DND-41 (cell line): ENCODE measurements at regions not wholly inside any gene's neighbourhood (a gene's known extent, or its start where the extent isn't known, plus 50 kb on each side); places are given as distances from the start of the nearest gene placed in this dataset.

Experiments used
- ATAC-seq: fragments of 200-7000 bp; cut with Tn5 transposase; 3 replicates; pipeline ENCODE4 v1.9.1; 2021; ENCODE audit warnings: low read depth; ENCODE audit not compliant: insufficient read depth
- DNase-seq: peaks from one replicate; pipeline ENCODE4 v3.0.0-alpha.2; 2020
- H2AFZ ChIP-seq: 2 replicates; pipeline ENCODE4 v1.6.0; 2012; ENCODE audit warnings: low read depth, low read length
- H3K27ac ChIP-seq: 2 replicates; pipeline ENCODE4 v1.5.1; 2012; ENCODE audit warnings: low read length, inconsistent platforms
- H3K27me3 ChIP-seq: fragments of 200-600 bp; sonication (generic); 2 replicates; pipeline ENCODE4 v1.6.0; 2012; ENCODE audit warnings: low read length, mild to moderate bottlenecking, inconsistent platforms; ENCODE audit not compliant: insufficient read depth, poor library complexity
- H3K36me3 ChIP-seq: 2 replicates; pipeline ENCODE4 v1.5.1; 2012; ENCODE audit warnings: low read length, inconsistent platforms; ENCODE audit not compliant: insufficient read depth
- H3K4me1 ChIP-seq: 2 replicates; pipeline ENCODE4 v1.5.1; 2012; ENCODE audit warnings: mild to moderate bottlenecking, low read length; ENCODE audit not compliant: insufficient read depth
- H3K4me2 ChIP-seq: 2 replicates; pipeline ENCODE4 v1.6.0; 2012; ENCODE audit warnings: mild to moderate bottlenecking, moderate library complexity, low read length, inconsistent platforms; ENCODE audit not compliant: insufficient read depth
- H3K4me3 ChIP-seq, 2 experiments: fragments of 200-600 bp in 1 of 2; shearing (Covaris generic) in 1 of 2; 2 replicates each; pipeline ENCODE4 v1.5.1; 2012 to 2016; ENCODE audit warnings: inconsistent platforms in 2 of 2, low read length in 2 of 2, mild to moderate bottlenecking in 2 of 2, low read depth in 1 of 2, moderate library complexity in 1 of 2
- H3K79me2 ChIP-seq: 2 replicates; pipeline ENCODE4 v1.6.0; 2012; ENCODE audit warnings: low read length, inconsistent platforms; ENCODE audit not compliant: insufficient read depth
- H3K9ac ChIP-seq: 2 replicates; pipeline ENCODE4 v1.6.0; 2012; ENCODE audit warnings: low read depth, mild to moderate bottlenecking, inconsistent platforms, low read length, moderate library complexity
- H3K9me3 ChIP-seq: 2 replicates; pipeline ENCODE4 v1.5.1; 2012; ENCODE audit warnings: low read length, moderate library complexity, mild to moderate bottlenecking, inconsistent platforms; ENCODE audit not compliant: insufficient read depth, severe bottlenecking
- H4K20me1 ChIP-seq: 2 replicates; pipeline ENCODE4 v1.6.0; 2012; ENCODE audit warnings: low read length; ENCODE audit not compliant: insufficient read depth
- EZH2 ChIP-seq: IDR thresholded peaks from 3 replicates; pipeline ENCODE4 v1.6.1; 2012; ENCODE audit warnings: borderline replicate concordance, low read depth, mild to moderate bottlenecking, moderate library complexity, low read length, inconsistent platforms; ENCODE audit not compliant: severe bottlenecking
- TF ChIP-seq, protein P1 (sequence below): IDR thresholded peaks from 2 replicates; pipeline ENCODE4 v1.5.1; 2012; ENCODE audit warnings: borderline replicate concordance, low read length, moderate library complexity, mild to moderate bottlenecking; ENCODE audit not compliant: poor library complexity, severe bottlenecking; ENCODE audit errors: extremely low read depth

DNA sequence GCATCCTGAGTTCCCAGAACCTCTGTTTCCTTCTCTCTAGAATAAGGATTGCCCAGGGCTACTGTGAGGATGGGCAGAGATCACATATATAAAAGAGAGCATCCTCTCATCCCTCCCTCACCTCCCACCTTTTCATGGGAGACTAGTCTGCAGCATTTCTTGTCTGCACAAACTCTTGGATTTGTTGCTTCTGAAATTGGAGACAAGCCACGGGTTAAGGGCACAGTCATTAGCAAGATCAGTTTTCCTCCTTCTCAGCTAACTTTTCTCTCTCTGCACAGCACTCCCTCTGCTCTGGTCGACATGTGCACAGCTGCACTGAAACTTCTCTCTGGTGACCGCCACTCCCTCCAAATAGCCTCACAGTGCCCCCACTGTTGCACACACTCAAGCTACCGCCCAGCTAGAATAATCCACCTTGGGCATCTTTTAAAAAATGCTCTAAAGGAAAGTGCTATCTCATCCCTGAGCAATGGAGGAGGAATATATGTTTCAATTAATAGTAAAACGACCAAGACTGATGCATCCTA lies 50.9 kb upstream of the DUSP22 start:
- no peaks in the 10 kb centered on the region for H3K36me3 ChIP-seq
- H3K4me2 ChIP-seq = no peak overlapping the region
- DNase-seq (no peak), ATAC-seq (no peak)
- no peak overlapping the region for H2AFZ ChIP-seq
- H3K4me3 ChIP-seq = no peak overlapping the region
- no peaks in the 10 kb centered on the region for H3K9me3 ChIP-seq
- no peaks in the 10 kb centered on the region for H3K79me2 ChIP-seq
- no peak overlapping the region for H3K27ac ChIP-seq
- peaks cover 1% of the 10 kb centered on the region for H3K27me3 ChIP-seq
- H3K9ac ChIP-seq = no peak overlapping the region
- no peak for TF ChIP-seq EZH2
- TF ChIP-seq, protein P1, sequence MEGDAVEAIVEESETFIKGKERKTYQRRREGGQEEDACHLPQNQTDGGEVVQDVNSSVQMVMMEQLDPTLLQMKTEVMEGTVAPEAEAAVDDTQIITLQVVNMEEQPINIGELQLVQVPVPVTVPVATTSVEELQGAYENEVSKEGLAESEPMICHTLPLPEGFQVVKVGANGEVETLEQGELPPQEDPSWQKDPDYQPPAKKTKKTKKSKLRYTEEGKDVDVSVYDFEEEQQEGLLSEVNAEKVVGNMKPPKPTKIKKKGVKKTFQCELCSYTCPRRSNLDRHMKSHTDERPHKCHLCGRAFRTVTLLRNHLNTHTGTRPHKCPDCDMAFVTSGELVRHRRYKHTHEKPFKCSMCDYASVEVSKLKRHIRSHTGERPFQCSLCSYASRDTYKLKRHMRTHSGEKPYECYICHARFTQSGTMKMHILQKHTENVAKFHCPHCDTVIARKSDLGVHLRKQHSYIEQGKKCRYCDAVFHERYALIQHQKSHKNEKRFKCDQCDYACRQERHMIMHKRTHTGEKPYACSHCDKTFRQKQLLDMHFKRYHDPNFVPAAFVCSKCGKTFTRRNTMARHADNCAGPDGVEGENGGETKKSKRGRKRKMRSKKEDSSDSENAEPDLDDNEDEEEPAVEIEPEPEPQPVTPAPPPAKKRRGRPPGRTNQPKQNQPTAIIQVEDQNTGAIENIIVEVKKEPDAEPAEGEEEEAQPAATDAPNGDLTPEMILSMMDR = no peak
- H3K4me1 ChIP-seq = peaks cover 6% of the 10 kb centered on the region
- H4K20me1 ChIP-seq = no peaks in the 10 kb centered on the region
